Stimulated activated naive CD8-positive, alpha-beta T cell treated with anti-CD3 and anti-CD28 coated beads, Interleukin-15, amount 100 ng/mL, for 72 hours (primary cell): ENCODE measurements at regions not wholly inside any gene's neighbourhood (a gene's known extent, or its start where the extent isn't known, plus 50 kb on each side); places are given as distances from the start of the nearest gene placed in this dataset.

Experiments used
- ATAC-seq: fragments of 150-1000 bp; cut with Tn5 transposase; 2 replicates; pipeline ENCODE4 v1.10.0; 2021; ENCODE audit warnings: mild to moderate bottlenecking, moderate library complexity
- DNase-seq, 2 donors: peaks; one replicate each; pipeline ENCODE4 v3.0.0; 2021 to 2022
- H3K27ac Mint-ChIP-seq, 2 donors: one replicate each; pipeline ENCODE4 v1.8.0; 2022; ENCODE audit warnings: mild to moderate bottlenecking in 2 of 2, mixed read lengths in 2 of 2, moderate library complexity in 2 of 2
- H3K27me3 Mint-ChIP-seq: one replicate; pipeline ENCODE4 v1.8.0; 2022; ENCODE audit warnings: mixed read lengths
- H3K4me1 Mint-ChIP-seq: one replicate; pipeline ENCODE4 v1.8.0; 2022; ENCODE audit warnings: mild to moderate bottlenecking, mixed read lengths
- H3K4me3 Mint-ChIP-seq, 2 donors: one replicate each; pipeline ENCODE4 v1.8.0; 2022; ENCODE audit warnings: mild to moderate bottlenecking in 2 of 2, mixed read lengths in 2 of 2, moderate library complexity in 1 of 2
- H3K9me3 Mint-ChIP-seq, 2 donors: one replicate each; pipeline ENCODE4 v1.8.0; 2022; ENCODE audit warnings: mixed read lengths in 2 of 2

GRCh38 chr7:85851571-85852193, 664.8 kb upstream of the SEMA3D start:
- H3K27me3 Mint-ChIP-seq, result no peaks in the 10 kb centered on the region
- DNase-seq (no peak), ATAC-seq (no peak)
- no peak overlapping the region for H3K4me3 Mint-ChIP-seq
- peaks cover 0 to 2% of the 10 kb centered on the region in 2 donors for H3K9me3 Mint-ChIP-seq
- no peaks in the 10 kb centered on the region for H3K4me1 Mint-ChIP-seq
- H3K27ac Mint-ChIP-seq, result no peak overlapping the region

- Mint-ChIP-seq H3K27ac (no peak overlapping the region), H3K4me1 (no peaks in the 10 kb centered on the region), H3K4me3 (no peak overlapping the region), H3K9me3 (no peaks in the 10 kb centered on the region), H3K27me3 (no peaks in the 10 kb centered on the region)
- DNase-seq (no peak), ATAC-seq (no peak)
Measured at GRCh38 chr7:85850381-85850780, 663.5 kb upstream of the SEMA3D start.

DNA sequence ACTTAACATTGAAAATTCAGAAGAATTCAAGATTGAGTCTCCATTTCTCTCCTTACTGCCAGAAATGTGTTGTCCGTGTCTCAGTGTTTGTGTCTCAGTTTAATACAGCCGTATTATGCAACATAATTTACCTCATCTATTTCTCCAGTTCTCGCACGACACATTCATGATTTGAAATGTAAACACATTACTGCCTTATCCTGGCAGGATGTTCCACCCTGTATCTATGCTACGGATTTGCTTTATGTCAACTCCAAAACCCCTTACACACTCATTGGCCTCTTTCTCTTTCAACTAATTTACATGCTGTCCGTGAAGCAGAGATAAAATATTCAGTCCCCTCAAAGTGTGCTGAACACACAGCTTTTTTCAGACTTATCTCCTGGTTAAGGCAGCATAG, 653.7 kb upstream of the SEMA3D start:
- ATAC-seq, result no peak
- no peak overlapping the region for H3K4me3 Mint-ChIP-seq
- no peaks in the 10 kb centered on the region for H3K27me3 Mint-ChIP-seq
- H3K9me3 Mint-ChIP-seq, result peaks cover 4 to 17% of the 10 kb centered on the region in 2 donors
- DNase-seq, result no peak
- H3K27ac Mint-ChIP-seq, result no peak overlapping the region
- no peaks in the 10 kb centered on the region for H3K4me1 Mint-ChIP-seq

DNA sequence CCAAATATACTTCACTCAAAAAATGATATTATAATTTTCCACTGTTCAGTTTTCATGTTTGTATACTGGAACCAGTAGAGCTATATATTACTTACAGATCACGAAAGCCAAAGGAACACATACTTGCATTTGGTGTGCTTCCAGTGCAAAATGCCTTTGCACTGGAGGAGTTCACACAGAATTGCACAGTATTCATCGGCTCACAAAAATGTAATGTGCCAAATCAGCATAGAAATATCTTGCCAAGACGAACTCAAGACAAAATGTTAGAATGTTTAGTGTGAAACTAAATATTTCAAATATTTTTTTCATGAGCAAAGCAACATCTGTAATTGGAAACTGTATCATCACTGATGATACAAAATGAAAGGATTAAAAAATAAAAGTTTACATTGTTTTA, 646.2 kb upstream of the SEMA3D start:
- no peaks in the 10 kb centered on the region for H3K4me1 Mint-ChIP-seq

DNA sequence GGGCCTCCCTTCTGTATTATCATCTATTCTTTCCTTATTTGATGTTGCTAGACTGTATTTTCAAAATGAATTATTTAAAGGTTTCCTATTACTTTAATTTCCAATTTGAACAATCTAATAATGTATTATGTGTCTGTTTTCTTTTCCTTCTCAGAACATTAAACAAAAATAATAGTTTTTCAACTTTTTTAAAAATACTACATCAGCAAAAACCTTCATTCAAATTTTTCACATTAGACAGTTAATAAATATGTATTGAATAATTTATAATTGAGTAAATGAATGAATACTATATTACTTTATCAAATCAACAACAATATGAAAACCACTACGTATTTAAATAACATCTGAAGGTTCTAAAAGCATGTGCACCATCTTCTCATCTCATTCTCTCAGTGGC, 644.1 kb upstream of the SEMA3D start:
- Mint-ChIP-seq H3K4me3 (no peak overlapping the region), H3K27me3 (no peaks in the 10 kb centered on the region)
- no peak for ATAC-seq

More for the DNA sequence above, 646.2 kb upstream of the SEMA3D start:
- H3K27ac Mint-ChIP-seq, result no peak overlapping the region
- no peak overlapping the region for H3K4me3 Mint-ChIP-seq
- ATAC-seq, result no peak
- H3K27me3 Mint-ChIP-seq, result no peaks in the 10 kb centered on the region
- DNase-seq, result no peak
- H3K9me3 Mint-ChIP-seq, result peaks cover 0 to 4% of the 10 kb centered on the region in 2 donors

DNA sequence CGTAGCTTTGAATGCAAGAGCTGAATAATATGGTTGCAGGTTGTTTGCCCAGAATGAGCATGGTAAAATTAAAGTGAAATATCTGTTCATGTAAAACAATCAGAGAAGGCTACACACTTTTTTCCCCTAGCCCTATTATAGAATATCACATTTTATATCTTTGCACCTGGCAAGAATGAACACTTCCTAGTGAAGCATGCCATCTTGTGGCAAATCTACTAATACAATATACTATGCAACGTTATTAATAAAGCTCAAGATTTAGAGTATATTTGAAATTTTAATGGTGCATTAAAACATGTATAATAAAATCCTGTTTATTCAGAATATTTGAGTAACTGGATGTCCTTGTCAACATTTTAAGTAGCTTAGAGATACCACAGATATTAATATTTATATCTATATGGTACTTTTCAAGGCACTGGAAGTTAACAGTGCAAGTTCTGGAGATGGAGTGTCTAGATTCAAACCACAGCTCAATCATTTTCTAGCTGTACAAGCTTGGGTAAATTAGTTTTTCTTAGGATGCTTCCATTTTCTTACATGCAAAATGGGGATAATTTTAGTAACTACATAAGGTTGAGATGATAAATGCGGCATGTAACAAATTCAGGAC, 643.1 kb upstream of the SEMA3D start:
- H3K9me3 Mint-ChIP-seq, result no peaks in the 10 kb centered on the region
- no peak for ATAC-seq
- H3K27ac Mint-ChIP-seq, result peak overlapping the region in 1 of 2 donors; percentile 19
- H3K4me1 Mint-ChIP-seq, result no peaks in the 10 kb centered on the region
- H3K27me3 Mint-ChIP-seq, result no peaks in the 10 kb centered on the region
- H3K4me3 Mint-ChIP-seq, result no peak overlapping the region
- DNase-seq, result no peak

More for the DNA sequence above, 644.1 kb upstream of the SEMA3D start:
- no peak for DNase-seq
- Mint-ChIP-seq H3K4me1 (no peaks in the 10 kb centered on the region), H3K9me3 (no peaks in the 10 kb centered on the region), H3K27ac (no peak overlapping the region)

GRCh38 chr7:85829176-85829575, 642.3 kb upstream of the SEMA3D start:
- DNase-seq (no peak), ATAC-seq (no peak)
- no peaks in the 10 kb centered on the region for H3K4me1 Mint-ChIP-seq
- H3K27me3 Mint-ChIP-seq, result no peaks in the 10 kb centered on the region
- no peak overlapping the region for H3K27ac Mint-ChIP-seq
- H3K4me3 Mint-ChIP-seq, result no peak overlapping the region
- no peaks in the 10 kb centered on the region for H3K9me3 Mint-ChIP-seq

DNA sequence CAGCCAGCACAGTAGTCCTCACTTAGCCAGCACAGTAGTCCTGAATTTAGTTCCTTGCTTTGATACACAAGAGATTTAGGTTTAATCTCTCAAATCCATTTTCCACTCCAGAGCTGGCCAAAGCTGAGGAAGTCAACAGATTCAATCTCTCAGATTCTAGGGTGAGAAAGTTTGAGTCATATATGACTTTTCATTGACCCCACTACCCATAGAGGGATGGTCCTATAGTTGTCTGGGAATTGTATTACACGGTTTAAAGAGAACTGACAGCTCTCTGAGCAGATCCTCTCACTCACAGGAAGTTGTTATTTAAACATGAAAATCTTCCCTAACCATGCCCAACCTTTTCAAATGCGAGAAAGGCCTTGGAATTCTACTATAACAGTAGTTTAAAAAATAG, 641.8 kb upstream of the SEMA3D start:
- DNase-seq (no peak), ATAC-seq (no peak)
- Mint-ChIP-seq H3K4me1 (no peaks in the 10 kb centered on the region), H3K27me3 (no peaks in the 10 kb centered on the region), H3K4me3 (no peak overlapping the region), H3K9me3 (no peaks in the 10 kb centered on the region), H3K27ac (no peak overlapping the region)

DNA sequence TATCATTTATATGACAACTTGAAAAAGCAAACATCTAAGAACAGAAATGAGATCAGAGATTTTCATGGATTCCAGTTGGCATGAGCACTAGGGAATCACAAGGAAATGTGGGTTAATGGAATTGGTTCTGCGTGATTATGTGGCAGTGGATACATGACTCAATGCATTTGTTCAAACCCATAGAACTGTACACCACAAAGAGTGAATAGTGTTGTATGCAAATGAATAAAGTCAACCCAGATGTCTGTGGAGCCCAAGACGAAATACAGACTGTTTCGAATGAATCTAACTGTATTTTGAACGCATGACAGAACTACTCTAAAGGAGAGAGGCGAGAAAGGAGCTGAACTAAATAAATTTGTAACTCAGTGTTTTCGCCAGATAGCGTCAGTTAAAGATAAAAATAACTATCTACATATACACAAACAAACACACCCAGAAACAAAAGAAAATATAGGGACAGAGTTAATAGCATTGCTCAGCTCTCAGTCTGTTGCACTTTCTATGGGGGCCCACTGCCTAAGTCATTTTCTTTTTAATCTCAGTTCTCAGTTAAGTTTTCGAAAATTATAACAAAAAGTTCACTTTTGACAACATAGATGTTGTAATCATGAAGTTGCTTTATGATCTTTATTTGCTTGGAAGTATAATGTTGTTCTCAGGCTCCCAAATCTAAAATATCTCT, 636.7 kb upstream of the SEMA3D start:
- DNase-seq (no peak), ATAC-seq (no peak)
- Mint-ChIP-seq H3K27me3 (no peaks in the 10 kb centered on the region), H3K27ac (no peak overlapping the region), H3K9me3 (no peaks in the 10 kb centered on the region), H3K4me3 (no peak overlapping the region), H3K4me1 (no peaks in the 10 kb centered on the region)

DNA sequence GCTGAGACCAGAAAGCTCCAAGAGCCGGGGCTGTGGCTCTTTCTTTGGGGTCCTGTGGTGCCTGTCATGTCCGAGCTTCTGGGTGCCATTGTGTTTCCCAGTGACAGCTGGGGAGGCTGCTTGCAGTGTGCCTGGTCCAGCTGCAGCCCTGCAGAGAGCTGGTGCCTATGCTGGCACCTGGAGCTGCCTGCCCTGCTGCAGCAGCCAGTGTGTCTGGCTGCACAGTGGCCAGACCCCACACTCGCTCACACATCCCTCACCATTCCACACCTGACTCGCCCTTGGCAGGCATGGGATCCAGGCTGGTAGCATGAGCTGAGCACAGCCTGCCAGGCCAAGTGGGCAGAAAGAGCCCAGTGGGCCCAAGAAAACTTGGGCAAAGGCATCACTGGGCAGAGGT, 635.1 kb upstream of the SEMA3D start:
- no peaks in the 10 kb centered on the region for H3K9me3 Mint-ChIP-seq
- H3K27ac Mint-ChIP-seq, result no peak overlapping the region
- H3K27me3 Mint-ChIP-seq, result no peaks in the 10 kb centered on the region
- no peaks in the 10 kb centered on the region for H3K4me1 Mint-ChIP-seq
- ATAC-seq (peak; percentile 23), DNase-seq (no peak)
- no peak overlapping the region for H3K4me3 Mint-ChIP-seq

DNA sequence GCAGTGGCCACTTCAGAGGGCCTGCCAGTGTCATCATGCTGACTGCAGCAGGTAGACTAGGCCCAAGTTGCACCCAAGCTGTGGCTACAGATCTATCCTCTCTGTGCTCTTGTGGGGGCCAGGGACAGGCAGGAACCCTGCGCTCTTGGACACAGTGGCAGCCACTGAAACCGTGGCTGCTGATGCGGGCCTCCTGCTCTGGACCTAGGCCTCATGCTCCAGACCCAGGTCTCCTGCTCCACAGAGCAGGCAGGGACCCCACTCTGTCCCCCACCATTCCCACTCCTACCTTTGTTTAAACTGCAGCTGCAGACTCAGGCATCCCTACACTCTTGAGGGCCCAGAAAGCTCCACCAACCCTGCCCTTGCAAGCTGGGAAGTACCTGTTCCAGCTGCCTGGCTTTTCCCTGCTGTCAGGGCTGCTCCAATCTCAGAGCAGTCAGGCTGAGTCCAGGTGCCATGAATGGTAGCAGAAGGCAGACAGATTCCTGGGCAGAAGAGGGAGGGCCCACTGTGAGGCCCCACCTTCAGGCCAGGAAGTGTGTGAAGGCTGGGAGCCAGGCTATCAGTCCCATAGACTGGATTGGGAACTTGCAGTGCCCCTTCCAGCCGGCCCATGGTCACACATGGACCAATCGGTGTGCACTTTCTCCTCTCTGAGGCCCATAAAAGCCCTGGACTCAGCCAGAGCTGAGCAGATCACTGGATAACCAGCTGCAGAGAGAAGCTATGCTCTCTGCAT, 634.0 kb upstream of the SEMA3D start:
- no peaks in the 10 kb centered on the region for H3K9me3 Mint-ChIP-seq
- no peaks in the 10 kb centered on the region for H3K4me1 Mint-ChIP-seq
- DNase-seq (no peak), ATAC-seq (peak; percentile 18)
- H3K4me3 Mint-ChIP-seq, result no peak overlapping the region
- no peaks in the 10 kb centered on the region for H3K27me3 Mint-ChIP-seq
- H3K27ac Mint-ChIP-seq, result peak overlapping the region in 1 of 2 donors; percentile 34

DNA sequence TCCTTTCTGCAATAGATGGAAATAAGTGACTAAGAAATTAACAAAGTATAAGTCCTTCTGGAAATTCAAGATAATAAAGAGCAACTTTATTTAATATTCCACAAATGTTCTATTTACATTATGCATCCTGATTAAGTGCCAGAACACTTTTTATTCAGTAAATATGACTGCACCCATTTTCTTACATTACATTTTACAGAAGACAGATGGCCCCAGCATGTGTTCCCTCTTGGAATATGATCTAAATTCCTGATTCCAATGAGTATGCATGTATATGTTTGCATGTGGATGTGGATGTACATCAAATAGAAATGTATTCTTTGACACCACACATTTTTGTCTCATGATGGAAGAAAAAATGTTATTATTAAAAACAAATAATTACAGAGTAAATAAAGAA, 628.7 kb upstream of the SEMA3D start:
- no peak for DNase-seq
- H3K4me1 Mint-ChIP-seq, result no peaks in the 10 kb centered on the region
- no peak for ATAC-seq
- H3K27ac Mint-ChIP-seq, result no peak overlapping the region
- no peak overlapping the region for H3K4me3 Mint-ChIP-seq
- H3K27me3 Mint-ChIP-seq, result no peaks in the 10 kb centered on the region
- H3K9me3 Mint-ChIP-seq, result peaks cover 0 to 4% of the 10 kb centered on the region in 2 donors

GRCh38 chr7:85806321-85806720, 619.5 kb upstream of the SEMA3D start:
- no peak overlapping the region for H3K27ac Mint-ChIP-seq
- peaks cover 0 to 5% of the 10 kb centered on the region in 2 donors for H3K9me3 Mint-ChIP-seq
- H3K4me3 Mint-ChIP-seq, result no peak overlapping the region
- DNase-seq (no peak), ATAC-seq (no peak)
- no peaks in the 10 kb centered on the region for H3K4me1 Mint-ChIP-seq
- H3K27me3 Mint-ChIP-seq, result no peaks in the 10 kb centered on the region

- DNase-seq (no peak), ATAC-seq (no peak)
- Mint-ChIP-seq H3K4me1 (no peaks in the 10 kb centered on the region), H3K27me3 (no peaks in the 10 kb centered on the region), H3K9me3 (peaks cover 0 to 5% of the 10 kb centered on the region in 2 donors), H3K27ac (no peak overlapping the region), H3K4me3 (no peak overlapping the region)
Measured at GRCh38 chr7:85805656-85806055, 618.8 kb upstream of the SEMA3D start.

DNA sequence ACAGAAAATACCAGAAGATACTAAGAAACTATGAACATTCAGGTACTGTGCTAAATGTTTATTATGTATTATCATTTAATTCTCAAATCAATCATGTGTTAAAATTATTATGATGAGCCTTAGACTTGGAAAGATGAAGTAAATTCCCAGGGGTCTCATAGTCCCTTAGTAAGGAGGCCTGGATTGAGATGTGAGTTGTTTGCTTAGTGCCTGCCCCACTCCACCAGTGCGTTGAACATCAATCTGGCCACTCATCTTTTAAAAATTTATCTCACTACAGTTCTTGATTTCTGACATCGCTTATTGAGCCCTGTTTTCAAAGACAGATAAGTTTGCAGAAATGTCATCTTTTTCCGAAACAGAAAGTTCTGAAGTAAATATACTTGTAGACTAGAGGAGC, 618.4 kb upstream of the SEMA3D start:
- no peaks in the 10 kb centered on the region for H3K27me3 Mint-ChIP-seq
- no peak for DNase-seq
- no peaks in the 10 kb centered on the region for H3K4me1 Mint-ChIP-seq
- H3K4me3 Mint-ChIP-seq, result no peak overlapping the region
- peaks cover 0 to 5% of the 10 kb centered on the region in 2 donors for H3K9me3 Mint-ChIP-seq
- no peak for ATAC-seq
- H3K27ac Mint-ChIP-seq, result no peak overlapping the region

GRCh38 chr7:85802211-85802610, 615.4 kb upstream of the SEMA3D start:
- H3K9me3 Mint-ChIP-seq, result peaks cover 4 to 5% of the 10 kb centered on the region in 2 donors
- no peak overlapping the region for H3K4me3 Mint-ChIP-seq
- no peak for DNase-seq
- no peaks in the 10 kb centered on the region for H3K4me1 Mint-ChIP-seq
- no peak overlapping the region for H3K27ac Mint-ChIP-seq
- no peaks in the 10 kb centered on the region for H3K27me3 Mint-ChIP-seq
- no peak for ATAC-seq
